Thyroid gland (tissue), 4 donors: ENCODE measurements at regions not wholly inside any gene's neighbourhood (a gene's known extent, or its start where the extent isn't known, plus 50 kb on each side); places are given as distances from the start of the nearest gene placed in this dataset.

Experiments used
- DNase-seq, 2 donors: peaks; one replicate each; pipeline ENCODE4 v3.0.0-alpha.2; 2019
- H3K27ac ChIP-seq, 3 donors: fragments of 200-600 bp; sonication (generic); 1 replicate in 2 of 3; 2 replicates in 1 of 3; pipeline ENCODE4 v1.5.1; 2016 to 2019; ENCODE audit warnings: mild to moderate bottlenecking in 1 of 3, moderate library complexity in 1 of 3
- H3K27me3 ChIP-seq: fragments of 200-600 bp; sonication (generic); one replicate; pipeline ENCODE4 v1.5.1; 2019
- H3K36me3 ChIP-seq, 2 donors: fragments of 200-600 bp; sonication (generic); one replicate each; pipeline ENCODE4 v1.5.1; 2016 to 2019
- H3K4me1 ChIP-seq, 2 donors: fragments of 200-600 bp; sonication (generic); one replicate each; pipeline ENCODE4 v1.5.1; 2017 to 2019
- H3K4me3 ChIP-seq, 3 donors: fragments of 200-600 bp; sonication (generic); replicated peaks in 1 of 3; 1 replicate in 2 of 3; 2 replicates in 1 of 3; pipeline ENCODE4 v1.5.1; 2016; ENCODE audit warnings: mild to moderate bottlenecking in 1 of 3
- H3K9me3 ChIP-seq: fragments of 200-600 bp; sonication (generic); one replicate; pipeline ENCODE4 v1.5.1; 2017
- CTCF ChIP-seq, 6 experiments: fragments of 200-600 bp in 3 of 6; fragments of 450-650 bp in 3 of 6; sonication (generic) in 3 of 6; IDR thresholded peaks; one replicate each; pipeline ENCODE4 v1.5.1; 2016 to 2019; ENCODE audit warnings: antibody characterized with exemption in 6 of 6, mild to moderate bottlenecking in 2 of 6, inconsistent platforms in 1 of 6, moderate library complexity in 1 of 6
- POLR2A ChIP-seq, 2 donors: fragments of 450-650 bp; IDR thresholded peaks; one replicate each; pipeline ENCODE4 v1.6.1; 2017; ENCODE audit warnings: antibody characterized with exemption in 2 of 2, mild to moderate bottlenecking in 2 of 2, moderate library complexity in 1 of 2
- WGBS, 2 donors: methylation state at CpG; one replicate each; pipeline ENCODE4 v1.1.5; 2017; 5-methylcytosine and 5-hydroxymethylcytosine counted together
- intact Hi-C: fragments of 100-400 bp; cut with DNase I; formaldehyde crosslinking; loops from one replicate; pipeline ENCODE4 v1.15.1; 2023

GRCh38 chr6:19004176-19004575, 617.0 kb downstream of the RNF144B start:
- no peaks in the 10 kb centered on the region for H3K27me3 ChIP-seq
- TF ChIP-seq CTCF (IDR thresholded peaks at IDR 0.05) (no peak), POLR2A (IDR thresholded peaks at IDR 0.05) (no peak)
- 88 to 94% methylated on average over 4 of the region's 4 CpGs for WGBS, 2 donors

GRCh38 chr6:19009769-19010168, 622.6 kb downstream of the RNF144B start:
- Histone ChIP-seq H3K4me3 (no peak overlapping the region), H3K27me3 (no peaks in the 10 kb centered on the region), H3K9me3 (no peaks in the 10 kb centered on the region), H3K4me1 (no peaks in the 10 kb centered on the region), H3K36me3 (no peaks in the 10 kb centered on the region), H3K27ac (no peak overlapping the region)
- TF ChIP-seq POLR2A (IDR thresholded peaks at IDR 0.05), result no peak
- TF ChIP-seq CTCF (IDR thresholded peaks at IDR 0.05), result no peak
- WGBS, 2 donors, result 78 to 82% methylated on average over 3 of the region's 3 CpGs
- intact Hi-C loops, result no loop called here
- DNase-seq, result no peak

More at GRCh38 chr6:19004176-19004575, 617.0 kb downstream of the RNF144B start:
- intact Hi-C loops, result no loop called here
- Histone ChIP-seq H3K4me3 (no peak overlapping the region), H3K27ac (no peak overlapping the region), H3K9me3 (no peaks in the 10 kb centered on the region), H3K4me1 (no peaks in the 10 kb centered on the region), H3K36me3 (no peaks in the 10 kb centered on the region)
- no peak for DNase-seq

GRCh38 chr6:19013026-19013705, 626.0 kb downstream of the RNF144B start:
- H3K27me3 ChIP-seq, result no peaks in the 10 kb centered on the region
- no peak for DNase-seq

GRCh38 chr6:19024737-19025136, 637.6 kb downstream of the RNF144B start:
- WGBS, 2 donors, result 34 to 36% methylated on average over 4 of the region's 4 CpGs
- Histone ChIP-seq H3K4me1 (no peaks in the 10 kb centered on the region), H3K36me3 (no peaks in the 10 kb centered on the region), H3K4me3 (no peak overlapping the region), H3K27me3 (no peaks in the 10 kb centered on the region), H3K27ac (no peak overlapping the region), H3K9me3 (no peaks in the 10 kb centered on the region)
- intact Hi-C loops, result loop anchor here (10.0 kb wide), 1 partner anchor 1030 kb away; no protein-coding TSS in a partner anchor
- DNase-seq, result peak; percentile 53 to 60
- TF ChIP-seq CTCF (IDR thresholded peaks at IDR 0.05) (peak in 5 of 6 experiments; percentile 42 to 84 (median 70)), POLR2A (IDR thresholded peaks at IDR 0.05) (no peak)

More at GRCh38 chr6:19013026-19013705, 626.0 kb downstream of the RNF144B start:
- no peaks in the 10 kb centered on the region for H3K36me3 ChIP-seq
- TF ChIP-seq POLR2A (IDR thresholded peaks at IDR 0.05) (no peak), CTCF (IDR thresholded peaks at IDR 0.05) (no peak)
- intact Hi-C loops, result no loop called here
- H3K4me3 ChIP-seq, result no peak overlapping the region
- no peaks in the 10 kb centered on the region for H3K9me3 ChIP-seq
- H3K4me1 ChIP-seq, result no peaks in the 10 kb centered on the region
- 84 to 85% methylated on average over 4 of the region's 4 CpGs for WGBS, 2 donors
- H3K27ac ChIP-seq, result no peak overlapping the region

- no peaks in the 10 kb centered on the region for H3K27me3 ChIP-seq
- H3K36me3 ChIP-seq, result no peaks in the 10 kb centered on the region
- no peaks in the 10 kb centered on the region for H3K9me3 ChIP-seq
- H3K27ac ChIP-seq, result no peak overlapping the region
- no peak overlapping the region for H3K4me3 ChIP-seq
- no peak for DNase-seq
- no peak for TF ChIP-seq POLR2A (IDR thresholded peaks at IDR 0.05)
- no peak for TF ChIP-seq CTCF (IDR thresholded peaks at IDR 0.05)
- H3K4me1 ChIP-seq, result peaks cover 7 to 11% of the 10 kb centered on the region in 2 donors
- intact Hi-C loops, result loop anchor here (10.0 kb wide), 1 partner anchor 1027 kb away; no protein-coding TSS in a partner anchor
- 79% methylated on average over 3 of the region's 3 CpGs for WGBS, 2 donors
These were observed 641.1 kb downstream of the RNF144B start for GRCh38 chr6:19028201-19028600.
